ENCODE measurements at regions not wholly inside any gene's neighbourhood (a gene's known extent, or its start where the extent isn't known, plus 50 kb on each side); places are given as distances from the start of the nearest gene placed in this dataset.

DNA sequence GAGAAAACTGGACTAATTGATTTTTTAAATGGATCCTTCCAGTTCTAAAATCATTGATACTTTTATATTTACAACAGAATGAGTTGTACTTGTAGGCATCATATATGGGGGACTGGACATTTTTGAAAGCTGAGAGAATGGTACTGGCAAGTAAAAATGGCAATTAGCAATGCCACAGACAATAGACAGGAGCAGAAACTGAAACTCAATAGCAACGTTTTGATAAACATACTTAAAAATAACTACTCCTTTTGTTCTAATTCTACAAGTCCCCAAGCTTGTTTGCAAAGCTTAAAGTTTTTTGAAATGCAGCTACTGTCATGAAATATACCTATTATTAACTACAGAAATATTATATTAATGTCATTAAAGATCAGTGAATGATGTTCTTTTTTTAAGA lies 52.8 kb upstream of the FBXL7 start:
- ATAC-seq (no peak), DNase-seq (ENCODE audit: low spot score) (no peak)

DNA sequence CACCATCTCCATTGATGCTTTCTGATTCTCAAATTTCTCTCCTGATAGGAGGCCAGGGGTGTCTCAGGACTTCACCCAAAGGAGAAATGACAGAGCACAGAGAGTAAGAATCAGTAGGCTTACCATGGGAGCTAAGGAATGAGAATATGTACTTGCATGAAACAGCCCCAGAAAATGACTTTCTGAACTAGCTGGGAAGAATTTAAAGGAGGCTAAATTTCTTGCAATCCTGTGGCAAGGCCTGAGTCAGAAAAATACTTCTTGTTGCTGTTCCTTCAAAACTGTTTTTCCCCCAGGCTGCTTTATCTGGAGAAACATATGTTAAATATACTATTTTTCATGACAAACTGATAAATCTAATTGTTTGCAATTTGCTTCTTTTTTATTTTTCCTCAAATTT lies 53.4 kb upstream of the FBXL7 start:
- DNase-seq (ENCODE audit: low spot score) (no peak), ATAC-seq (no peak)

DNA sequence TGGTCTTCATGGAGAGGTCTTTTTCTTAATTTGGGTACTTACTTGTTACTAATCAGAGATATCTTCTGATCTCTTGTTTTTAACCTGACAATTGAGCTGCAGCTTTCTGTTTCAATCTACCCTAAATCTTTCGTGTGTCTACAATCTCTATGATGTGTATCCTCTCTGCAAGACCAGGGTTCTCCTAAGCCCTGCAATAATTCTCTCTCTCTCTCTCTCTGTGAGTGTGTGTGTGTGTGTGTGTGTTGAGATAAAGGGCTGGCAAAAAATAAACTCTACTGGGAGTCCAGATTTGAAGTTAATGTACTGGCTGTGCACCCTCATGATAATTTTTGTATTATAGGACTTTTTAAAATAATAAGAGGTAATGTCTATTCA lies 57.8 kb upstream of the FBXL7 start:
- ATAC-seq: no peak
- no peak for DNase-seq (ENCODE audit: low spot score)

DNA sequence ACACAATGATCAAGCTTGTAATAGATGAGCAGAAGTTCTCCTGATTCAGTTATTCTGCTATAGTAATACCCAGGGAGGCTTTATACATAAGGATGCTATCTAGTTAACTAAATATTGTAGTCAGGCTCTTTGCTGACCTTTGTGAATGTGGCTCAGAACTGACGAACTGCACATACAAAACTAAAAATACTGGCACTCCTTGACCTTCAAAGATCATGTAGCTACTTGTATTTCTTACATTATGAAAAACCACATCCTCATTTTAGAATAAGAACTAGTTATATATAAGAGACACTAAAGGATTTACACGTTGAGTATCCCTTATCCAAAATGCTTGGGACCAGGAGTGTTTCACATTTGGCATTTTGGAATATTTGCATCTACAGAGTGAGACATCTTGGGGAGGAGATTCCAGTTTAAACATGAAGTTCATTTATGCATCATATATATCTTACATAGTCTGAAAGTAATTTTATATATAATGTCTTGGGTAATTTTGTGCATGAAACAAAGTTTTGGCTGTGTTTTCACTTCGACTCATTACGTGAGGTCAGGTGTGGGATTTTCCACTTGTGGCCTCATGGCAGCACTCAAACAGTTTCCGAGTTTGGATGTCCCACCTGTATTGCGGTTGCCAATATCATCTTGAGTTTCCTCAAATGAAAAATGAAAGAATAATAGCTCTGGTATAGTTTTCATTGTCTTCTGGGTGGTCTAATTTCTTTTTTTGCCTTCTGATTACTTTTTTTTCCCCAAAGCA lies 58.4 kb upstream of the FBXL7 start:
- no peak for ATAC-seq

DNA sequence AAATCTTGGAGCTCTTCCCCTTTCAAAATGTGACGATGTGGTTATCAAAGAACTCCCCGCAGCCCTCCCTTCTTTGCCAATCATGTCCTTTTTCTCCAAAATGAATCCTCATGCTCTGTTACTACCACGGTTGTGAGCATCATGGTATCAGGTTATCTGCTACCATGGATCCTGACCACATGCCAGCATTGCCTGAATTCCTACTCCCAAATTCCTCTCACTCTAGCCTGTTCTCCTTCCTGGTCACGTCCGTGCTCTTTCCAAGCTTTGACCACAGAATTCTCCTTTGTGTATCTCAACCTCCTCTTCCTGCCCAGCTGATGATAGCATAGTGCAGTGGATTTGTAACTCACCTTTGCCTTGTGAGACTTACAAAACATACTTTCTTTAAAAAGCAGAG lies 59.5 kb upstream of the FBXL7 start:
- no peak for DNase-seq (ENCODE audit: low spot score)
- no peak for ATAC-seq

More for the DNA sequence above, 58.4 kb upstream of the FBXL7 start:
- no peak for DNase-seq (ENCODE audit: low spot score)

DNA sequence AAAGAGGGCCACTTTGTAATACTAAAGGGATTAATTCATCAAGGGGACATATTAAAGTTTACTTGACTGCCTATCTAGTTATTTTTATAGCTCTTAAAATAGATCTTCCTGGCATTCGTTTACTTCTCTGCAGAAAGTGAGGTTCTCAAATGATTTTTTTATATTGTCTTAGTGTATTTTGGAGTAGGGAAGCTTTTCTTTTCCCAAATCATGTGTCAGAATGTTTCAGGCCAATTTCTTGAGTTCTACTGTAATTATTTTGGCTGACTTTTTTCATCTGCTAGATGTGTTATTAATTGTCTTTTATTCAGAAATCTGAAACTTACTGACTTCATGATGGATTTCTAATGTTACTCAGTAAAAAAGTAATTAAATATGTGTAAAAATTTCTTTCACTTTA lies 60.2 kb upstream of the FBXL7 start:
- no peak for DNase-seq (ENCODE audit: low spot score)
- ATAC-seq: no peak

DNA sequence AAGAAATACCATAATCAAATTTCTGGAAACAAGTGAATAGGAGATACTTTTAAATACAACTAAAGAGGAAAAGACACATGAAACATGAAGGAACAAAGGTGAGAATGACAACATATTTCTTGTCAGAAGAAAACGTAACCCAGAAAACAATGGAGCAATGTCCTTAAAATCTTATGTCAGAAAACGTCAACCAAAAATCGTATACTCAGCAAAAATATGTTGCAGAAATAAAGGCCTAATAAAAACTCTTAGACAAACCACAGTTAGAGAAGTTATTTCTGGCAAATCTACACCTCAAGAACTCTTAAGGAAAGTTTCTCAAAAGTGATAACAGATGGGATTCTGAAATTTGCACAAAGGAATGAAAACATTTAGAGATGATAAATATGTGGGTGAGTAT lies 66.3 kb upstream of the FBXL7 start:
- DNase-seq (ENCODE audit: low spot score) (no peak), ATAC-seq (no peak)

DNA sequence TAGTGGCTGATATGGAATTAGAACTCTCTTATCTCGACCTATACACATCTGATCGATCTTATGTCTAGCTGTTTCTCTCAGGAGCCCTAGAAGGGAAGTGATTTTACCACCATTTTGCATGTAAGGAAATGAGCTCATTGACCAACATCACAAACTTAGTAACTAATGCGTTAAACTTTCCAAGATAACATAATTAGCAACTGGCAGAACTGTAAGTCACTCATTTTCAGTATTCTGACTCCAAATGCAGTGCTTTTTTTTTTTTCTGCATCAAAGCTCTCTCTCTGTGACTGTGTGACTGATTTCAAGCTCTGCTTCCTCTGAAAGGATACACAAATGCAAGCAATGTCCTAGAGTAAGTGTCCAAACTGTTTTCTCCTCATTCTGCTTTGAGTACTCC lies 68.1 kb upstream of the FBXL7 start:
- DNase-seq (ENCODE audit: low spot score): no peak
- no peak for ATAC-seq

DNA sequence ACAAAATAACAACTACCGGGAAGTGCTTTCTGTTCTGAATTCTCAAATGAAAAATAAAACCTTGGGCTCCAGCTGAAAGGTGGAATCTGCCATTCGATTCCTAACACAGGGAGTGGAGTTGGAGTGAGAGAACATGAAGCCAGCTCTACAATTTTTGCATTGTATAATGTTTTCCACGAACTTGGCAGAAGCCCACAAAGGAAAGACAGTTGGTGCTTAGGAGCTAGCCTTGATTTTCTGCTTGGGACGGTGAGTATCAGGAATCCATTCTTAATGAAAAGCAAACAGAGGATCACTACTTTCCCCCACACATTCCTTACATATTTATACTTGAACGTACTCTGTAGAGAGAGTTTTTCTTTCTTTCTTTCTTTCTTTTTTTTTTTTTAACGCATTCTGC lies 74.2 kb upstream of the FBXL7 start:
- no peak for ATAC-seq

DNA sequence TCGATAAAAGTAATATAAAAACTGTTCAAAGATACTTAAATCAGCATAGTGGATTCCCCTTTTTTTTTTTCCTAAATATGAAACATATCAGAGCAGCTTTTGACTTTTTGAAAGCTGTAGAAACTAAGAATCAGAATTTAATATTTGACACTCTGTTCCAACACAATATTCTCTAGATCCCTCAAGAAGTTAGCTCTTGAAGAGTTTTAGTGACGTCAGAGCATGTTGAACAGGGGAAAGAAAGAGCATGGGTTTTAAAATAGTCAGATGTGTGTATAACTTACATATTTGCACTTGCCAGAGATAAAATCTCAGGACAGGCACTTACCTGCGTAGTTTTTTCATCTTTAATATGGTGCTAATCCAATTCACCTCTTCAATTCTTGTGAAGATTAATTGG lies 75.2 kb upstream of the FBXL7 start:
- ATAC-seq (no peak), DNase-seq (ENCODE audit: low spot score) (no peak)

More for the DNA sequence above, 74.2 kb upstream of the FBXL7 start:
- no peak for DNase-seq (ENCODE audit: low spot score)

DNA sequence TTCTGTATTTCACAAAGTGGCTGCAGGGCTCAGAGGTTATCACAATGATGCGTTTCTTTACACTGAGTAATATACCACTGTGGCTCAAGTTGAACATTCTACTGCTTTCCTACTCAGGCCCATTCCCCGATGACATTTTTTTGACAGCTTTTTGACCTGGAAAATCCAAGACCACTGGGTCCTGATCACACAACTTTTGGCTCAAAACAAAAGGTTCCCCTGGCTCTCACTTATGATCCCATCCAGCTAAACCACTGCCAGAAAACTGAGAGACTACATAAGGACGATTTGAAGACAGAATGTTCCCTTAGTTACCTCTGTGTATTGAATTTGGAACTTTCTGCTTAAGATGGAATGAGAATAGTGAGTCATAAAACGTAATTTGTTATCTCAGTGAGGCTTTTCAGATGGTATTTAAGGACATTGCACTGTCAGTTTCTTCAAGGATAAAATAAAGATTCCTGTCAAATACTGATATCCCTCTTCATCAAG lies 78.0 kb upstream of the FBXL7 start:
- DNase-seq (ENCODE audit: low spot score) (no peak), ATAC-seq (no peak)

DNA sequence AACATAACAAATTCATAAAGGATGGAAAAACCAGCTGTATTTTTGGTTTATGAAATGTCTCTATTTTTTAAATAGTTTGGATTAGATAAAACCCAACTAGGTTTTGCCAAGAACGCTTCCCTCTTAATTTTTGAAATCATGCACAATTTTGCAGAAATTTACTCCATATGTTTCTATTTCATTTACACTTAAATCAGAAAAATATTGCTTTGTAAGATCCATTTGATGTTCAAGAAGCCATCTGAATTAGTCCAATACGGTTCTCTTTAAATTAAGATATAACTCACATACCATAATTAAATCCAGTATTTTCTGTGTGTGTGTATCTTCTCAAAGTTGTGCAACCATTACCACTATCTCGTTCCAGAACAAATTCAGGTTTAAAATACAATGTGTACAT lies 78.6 kb upstream of the FBXL7 start:
- ATAC-seq (no peak), DNase-seq (ENCODE audit: low spot score) (no peak)

DNA sequence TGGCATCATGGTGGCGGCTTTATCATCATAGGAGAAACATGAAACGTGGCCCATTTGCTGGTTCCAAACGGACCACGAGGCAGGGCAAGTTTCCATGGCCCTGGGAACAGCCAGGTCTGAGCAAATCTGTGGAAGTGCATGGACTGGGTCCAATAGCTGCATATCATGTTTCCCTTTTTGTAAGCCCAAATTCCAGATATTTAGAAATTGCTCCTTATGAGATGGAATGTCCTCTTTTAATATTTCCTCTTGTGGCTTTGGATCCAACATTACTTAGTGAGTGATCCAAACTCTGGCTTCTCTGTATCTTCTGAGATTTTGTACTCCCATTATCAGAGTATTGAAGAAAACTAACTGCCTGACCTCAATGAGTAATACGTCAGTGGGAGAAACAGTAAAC lies 79.8 kb upstream of the FBXL7 start:
- ATAC-seq: no peak
- no peak for DNase-seq (ENCODE audit: low spot score)

DNA sequence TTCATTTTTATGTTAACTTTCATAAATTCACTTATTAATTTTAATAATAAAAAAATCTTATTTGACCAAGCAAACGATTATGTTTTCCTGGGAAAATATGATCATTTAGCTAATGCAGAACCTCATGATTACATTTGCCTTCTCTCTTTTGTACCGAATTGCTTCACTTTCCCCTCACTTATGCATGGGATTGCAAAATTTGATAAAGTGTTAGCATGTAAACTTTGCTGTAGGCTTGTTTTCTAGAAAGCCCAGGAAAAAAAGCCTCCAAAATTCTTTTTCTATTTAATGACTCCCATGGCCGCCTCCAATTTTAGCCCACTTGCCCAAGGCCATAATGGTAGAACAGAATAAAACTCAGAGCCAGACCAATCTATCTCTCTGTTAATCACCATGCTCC lies 82.8 kb upstream of the FBXL7 start:
- ATAC-seq (no peak), DNase-seq (ENCODE audit: low spot score) (no peak)

DNA sequence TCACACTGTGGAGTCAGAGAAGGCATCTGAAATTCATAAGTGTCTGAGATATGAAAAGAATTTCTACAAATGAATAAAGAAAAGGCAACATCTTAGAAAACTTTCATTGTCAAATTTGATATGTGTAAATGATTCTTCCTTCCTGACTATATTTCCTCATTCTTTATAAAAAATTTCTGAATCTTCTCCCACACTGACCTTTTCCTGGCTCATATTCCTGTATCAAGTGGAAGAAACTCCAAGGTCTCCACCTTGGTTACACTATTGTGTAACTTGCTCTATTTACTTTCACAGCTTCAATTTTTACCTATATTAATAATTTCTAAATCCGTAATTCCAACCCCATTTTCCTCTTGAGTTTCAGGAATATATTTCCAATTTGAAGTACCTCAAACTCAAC lies 93.5 kb upstream of the FBXL7 start:
- ATAC-seq (no peak), DNase-seq (ENCODE audit: low spot score) (no peak)

DNA sequence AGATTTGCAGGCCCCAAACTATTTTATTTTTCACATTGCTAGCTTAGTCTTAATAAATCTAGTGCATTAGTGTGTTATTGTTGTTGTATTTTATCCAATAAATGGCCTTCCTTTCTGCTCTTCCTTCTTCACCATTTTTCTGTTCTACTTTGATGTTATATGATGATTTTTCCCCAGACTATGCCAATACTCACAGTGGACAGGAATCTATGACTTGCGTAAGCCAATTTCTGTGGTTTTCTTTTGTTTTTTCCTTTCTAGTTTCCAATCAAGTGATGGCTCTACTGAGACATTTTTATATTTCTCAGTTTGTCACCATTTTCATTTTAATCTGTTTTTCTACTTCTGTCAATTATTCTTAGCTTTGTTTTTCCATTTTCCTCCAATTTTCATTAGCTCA lies 106.8 kb upstream of the FBXL7 start:
- no peak for ATAC-seq
- no peak for DNase-seq (ENCODE audit: low spot score)

DNA sequence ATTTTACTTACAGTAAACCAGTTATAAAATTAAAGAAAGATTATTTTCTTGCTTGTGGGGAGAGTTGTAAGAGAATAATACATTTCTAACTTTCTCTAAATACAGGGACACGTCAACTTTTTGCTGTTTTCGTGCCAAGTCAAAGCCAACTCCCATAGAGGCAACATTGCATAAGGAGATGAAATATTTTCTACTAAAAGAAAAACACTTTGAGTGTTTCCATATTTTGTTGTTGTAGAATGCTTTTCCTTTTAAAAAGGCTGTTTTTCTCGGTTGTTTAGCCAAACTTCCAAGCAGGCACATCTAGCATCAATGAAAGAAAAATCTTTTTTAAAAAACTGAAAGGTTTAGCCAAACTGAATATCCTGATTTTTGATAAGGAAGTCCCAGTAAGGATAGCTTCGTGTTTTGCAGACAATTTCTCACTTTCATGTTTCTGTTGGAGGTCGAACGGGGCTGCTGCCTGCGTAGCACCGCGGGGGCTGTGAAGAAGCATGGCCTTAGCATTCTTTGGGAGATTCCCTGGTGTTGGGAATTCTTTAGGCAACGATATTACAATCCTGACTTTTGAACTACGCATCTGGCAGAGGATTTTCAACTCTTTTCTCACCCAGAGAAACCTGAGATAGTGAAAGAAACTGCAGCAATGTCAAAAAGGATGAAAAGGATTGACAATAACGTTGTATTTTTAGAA lies 108.1 kb upstream of the FBXL7 start:
- DNase-seq (ENCODE audit: low spot score): no peak
- no peak for ATAC-seq

DNA sequence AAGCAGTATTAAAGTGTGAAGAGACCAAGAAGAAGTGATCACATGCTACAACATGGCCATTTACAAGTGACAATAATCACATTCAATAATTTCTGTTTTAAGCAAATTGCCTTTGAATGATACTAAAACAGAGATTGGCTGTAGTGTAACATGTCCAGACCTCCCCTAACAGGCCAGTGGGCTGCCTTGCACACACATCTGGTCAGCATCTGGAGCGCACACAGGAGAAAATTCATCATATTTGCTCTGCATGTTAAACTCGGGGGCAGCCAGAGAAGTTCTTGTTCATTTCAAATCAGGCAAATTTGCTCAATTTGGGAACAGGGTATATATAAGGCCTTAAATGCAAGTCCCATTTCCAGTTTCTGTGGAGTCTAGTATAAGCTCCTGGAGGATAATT lies 111.1 kb upstream of the FBXL7 start:
- ATAC-seq (no peak), DNase-seq (ENCODE audit: low spot score) (no peak)

DNA sequence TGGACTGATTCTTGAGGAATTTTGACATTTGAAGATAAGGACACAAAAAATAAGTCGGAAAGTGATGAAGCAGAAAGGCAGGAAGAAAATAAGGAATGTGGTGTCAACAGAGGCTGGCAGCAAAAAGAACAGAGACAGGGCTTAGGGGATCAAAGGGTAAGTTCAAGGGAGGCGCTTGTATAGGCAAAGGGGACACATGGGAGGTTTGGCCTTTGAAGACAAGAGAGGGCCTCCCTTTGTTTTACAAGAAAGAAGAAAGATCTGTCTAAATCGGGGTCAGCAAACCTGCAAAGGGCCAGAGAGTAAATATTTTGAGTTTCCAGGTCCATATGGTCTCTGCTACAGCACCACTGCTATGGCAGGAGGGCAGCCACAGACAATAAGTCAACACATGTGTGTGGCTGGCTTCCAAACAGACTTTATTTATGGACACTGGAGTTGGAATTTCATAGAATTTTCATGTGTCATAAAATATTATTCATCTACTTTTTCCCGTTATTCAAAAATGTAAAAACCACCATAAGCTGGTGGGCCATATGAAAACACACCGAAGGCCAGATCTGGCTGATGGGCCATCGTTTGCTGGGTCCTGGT lies 112.0 kb upstream of the FBXL7 start:
- DNase-seq (ENCODE audit: low spot score) (no peak), ATAC-seq (no peak)

DNA sequence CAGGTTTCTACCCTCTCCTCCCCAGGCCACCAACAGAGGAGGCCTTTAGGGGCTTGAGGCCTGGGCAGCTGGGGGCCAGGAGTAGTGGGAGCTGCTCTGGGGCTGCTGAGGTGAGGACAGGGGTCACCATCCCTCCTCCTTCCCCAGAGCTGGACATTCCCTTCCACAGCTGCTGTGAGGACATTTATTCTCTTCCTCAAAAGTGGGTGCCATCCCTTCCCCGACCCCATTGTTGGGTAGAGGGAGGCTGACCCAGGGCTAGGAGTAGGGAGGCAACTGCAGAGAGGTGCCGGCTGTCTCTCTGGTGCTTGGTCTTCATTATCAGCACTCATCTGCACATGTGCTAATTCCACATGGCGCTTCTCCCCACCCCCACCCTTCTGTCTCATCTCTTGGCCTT lies 113.9 kb upstream of the FBXL7 start:
- DNase-seq (ENCODE audit: low spot score): no peak
- ATAC-seq: no peak

DNA sequence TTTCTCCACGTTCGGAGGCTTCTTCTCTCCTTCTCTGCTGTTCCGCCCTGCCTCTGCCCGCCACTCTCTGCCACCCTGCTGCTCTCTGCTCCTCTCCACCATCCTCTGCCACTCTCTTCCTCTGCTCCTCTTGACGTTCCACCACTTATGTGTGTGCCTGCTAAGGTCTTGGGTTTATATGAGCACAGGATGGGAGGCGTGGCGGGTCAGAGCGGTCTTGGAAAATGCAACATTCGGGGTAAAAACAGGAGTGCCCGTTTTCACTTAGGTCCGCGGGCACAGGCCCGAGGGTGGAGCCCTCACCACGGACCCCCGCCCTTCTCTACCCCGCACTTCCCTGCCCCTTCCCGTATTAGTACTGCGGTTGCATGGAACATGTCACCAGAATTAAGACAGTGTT lies 114.4 kb upstream of the FBXL7 start:
- ATAC-seq (no peak), DNase-seq (ENCODE audit: low spot score) (no peak)

DNA sequence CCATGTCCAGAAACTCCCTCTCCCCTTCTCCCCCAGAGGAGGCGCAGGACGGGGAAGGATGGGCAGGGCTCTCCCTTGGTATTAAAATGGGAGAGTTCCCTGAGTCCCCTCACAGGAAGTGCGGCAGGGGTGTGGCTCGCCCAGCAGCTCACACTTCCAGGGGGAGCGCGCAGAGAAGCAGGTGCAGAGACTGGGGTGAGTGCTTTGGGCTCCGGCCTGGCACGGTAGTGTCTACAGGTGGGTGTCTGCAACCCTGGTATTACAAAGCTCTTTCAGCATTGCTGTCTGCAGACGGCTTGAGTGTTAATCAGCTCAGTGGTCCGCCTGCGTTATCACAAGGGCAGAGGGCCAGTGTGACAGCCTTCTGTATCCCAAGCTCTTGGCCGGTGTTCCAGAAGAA lies 114.9 kb upstream of the FBXL7 start:
- no peak for DNase-seq (ENCODE audit: low spot score)
- no peak for ATAC-seq
